Psoas muscle (tissue), 7 donors: ENCODE measurements at regions not wholly inside any gene's neighbourhood (a gene's known extent, or its start where the extent isn't known, plus 50 kb on each side); places are given as distances from the start of the nearest gene placed in this dataset.

Experiments used
- ATAC-seq, 4 donors: fragments of 200-7000 bp; cut with Tn5 transposase; one replicate each; pipeline ENCODE4 v1.9.1; 2020; ENCODE audit warnings: moderate library complexity in 3 of 4, mild to moderate bottlenecking in 2 of 4
- DNase-seq, 2 donors: peaks; one replicate each; pipeline ENCODE4 v3.0.0-alpha.2; 2020
- H3K27ac ChIP-seq: fragments of 200-600 bp; one replicate; pipeline ENCODE4 v1.8.0; 2022
- H3K27me3 ChIP-seq, 3 donors: fragments of 200-600 bp in 1 of 3; one replicate each; pipeline versions ENCODE4 v1.6.1 to v1.8.0; 2013 to 2022; ENCODE audit warnings: low read length in 2 of 3, mild to moderate bottlenecking in 2 of 3, moderate library complexity in 1 of 3; ENCODE audit not compliant: insufficient read depth in 3 of 3
- H3K36me3 ChIP-seq, 2 donors: fragments of 200-600 bp in 1 of 2; one replicate each; pipeline versions ENCODE4 v1.6.1 to v1.8.0; 2013 to 2022; ENCODE audit warnings: low read depth in 1 of 2, mild to moderate bottlenecking in 1 of 2, moderate library complexity in 1 of 2; ENCODE audit not compliant: insufficient read depth in 1 of 2
- H3K4me1 ChIP-seq: fragments of 200-600 bp; one replicate; pipeline ENCODE4 v1.8.0; 2022
- H3K4me3 ChIP-seq: fragments of 200-600 bp; one replicate; pipeline ENCODE4 v1.8.0; 2022; ENCODE audit warnings: mild to moderate bottlenecking
- H3K9me3 ChIP-seq: fragments of 200-600 bp; one replicate; pipeline ENCODE4 v1.8.0; 2022
- CTCF ChIP-seq: fragments of 200-600 bp; IDR thresholded peaks from one replicate; pipeline ENCODE4 v1.8.0; 2022; ENCODE audit warnings: antibody characterized with exemption
- WGBS, 3 donors: extraction: QIAGEN DNeasy Blood & Tissue Kit; methylation state at CpG; one replicate each; pipeline versions ENCODE4 v1.1.6 to v1.1.7; 2013; 5-methylcytosine and 5-hydroxymethylcytosine counted together
- intact Hi-C, 2 donors: fragments of 100-400 bp; cut with DNase I; formaldehyde crosslinking; loops; one replicate each; pipeline versions ENCODE4 v1.11.0 to v1.14.2; 2022
- donor health status: healthy with polysubstance abuse.
- donor health status: DM: no; HTN: no; CAD: no; lungs with moderate emphysema.
- donor health status: Bipolar disorder and iron deficiency.
- donor health status: healthy.
- donor health status: DM: yes; HTN: yes; CAD: no.
- donor health status: DM: no; HTN: no; CAD: no.
- donor health status: DM: yes; HTN: yes; CAD: no.

DNA sequence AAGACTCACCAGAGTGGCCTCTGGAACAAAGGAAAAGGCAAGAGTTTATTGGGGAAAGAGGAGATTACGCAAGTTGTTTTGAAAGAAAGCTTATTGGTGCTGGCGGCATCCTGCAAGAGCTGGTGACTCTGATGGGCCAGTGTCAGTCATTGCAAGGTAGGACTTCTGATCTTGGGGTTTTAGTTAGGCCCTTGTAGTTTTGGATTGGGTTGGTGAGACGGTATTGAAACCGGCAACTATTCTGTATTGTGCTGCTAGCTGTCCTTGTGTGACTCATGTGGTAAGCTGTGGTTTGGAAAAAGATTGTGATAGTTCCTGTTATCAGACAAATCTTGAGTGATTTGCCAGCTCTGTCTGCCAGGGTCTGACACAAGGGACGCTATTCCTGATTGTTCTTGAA lies 159.1 kb upstream of the PIEZO2 start:
- 86 to 89% (median 86%) methylated on average over 5 of the region's 5 CpGs for WGBS, 3 donors
- Histone ChIP-seq H3K36me3 (no peaks in the 10 kb centered on the region), H3K4me3 (no peak overlapping the region), H3K4me1 (no peaks in the 10 kb centered on the region), H3K27ac (no peak overlapping the region), H3K27me3 (peaks cover 0 to 2% (median 0%) of the 10 kb centered on the region in 3 donors), H3K9me3 (no peaks in the 10 kb centered on the region)
- TF ChIP-seq CTCF = no peak
- no peak for DNase-seq
- intact Hi-C loops = loop anchor here (2.0 to 5.0 kb wide), 2 partner anchors 204 kb away; no protein-coding TSS in a partner anchor
- no peak for ATAC-seq

DNA sequence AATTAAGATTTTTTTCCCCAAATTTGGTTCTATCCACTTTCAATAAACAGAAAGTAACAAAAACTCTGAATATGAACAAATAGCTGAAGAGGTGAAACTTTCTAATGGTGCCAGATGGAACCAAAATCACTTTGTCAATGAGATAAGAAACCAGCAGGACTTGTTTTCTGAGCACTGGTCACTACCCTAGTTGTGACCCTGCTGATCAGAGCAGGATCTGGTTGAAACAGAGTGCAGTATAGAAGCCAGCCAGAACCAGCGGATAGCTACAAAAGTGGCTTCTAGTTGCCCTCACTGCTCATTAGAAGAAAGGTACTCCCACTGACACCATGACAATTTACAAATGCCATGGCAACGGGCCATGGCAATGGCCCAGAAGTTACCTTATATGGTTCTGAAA lies 158.3 kb upstream of the PIEZO2 start:
- ATAC-seq = no peak
- 62 to 75% (median 66%) methylated on average over 2 of the region's 2 CpGs for WGBS, 3 donors

GRCh38 chr18:11305507-11305906 lies 156.1 kb upstream of the PIEZO2 start:
- intact Hi-C loops = loop anchor here in 1 of 2 donors (5.0 kb wide), 1 partner anchor 207 kb away; no protein-coding TSS in a partner anchor
- DNase-seq = no peak

More for the DNA sequence above, 158.3 kb upstream of the PIEZO2 start:
- no peak overlapping the region for H3K27ac ChIP-seq
- no peaks in the 10 kb centered on the region for H3K36me3 ChIP-seq
- H3K4me3 ChIP-seq = no peak overlapping the region
- no peaks in the 10 kb centered on the region for H3K9me3 ChIP-seq
- no peaks in the 10 kb centered on the region for H3K4me1 ChIP-seq
- TF ChIP-seq CTCF = no peak
- DNase-seq = no peak
- peaks cover 0 to 4% (median 0%) of the 10 kb centered on the region in 3 donors for H3K27me3 ChIP-seq
- intact Hi-C loops = loop anchor here (2.0 to 5.0 kb wide), 2 partner anchors 205 kb away; no protein-coding TSS in a partner anchor

DNA sequence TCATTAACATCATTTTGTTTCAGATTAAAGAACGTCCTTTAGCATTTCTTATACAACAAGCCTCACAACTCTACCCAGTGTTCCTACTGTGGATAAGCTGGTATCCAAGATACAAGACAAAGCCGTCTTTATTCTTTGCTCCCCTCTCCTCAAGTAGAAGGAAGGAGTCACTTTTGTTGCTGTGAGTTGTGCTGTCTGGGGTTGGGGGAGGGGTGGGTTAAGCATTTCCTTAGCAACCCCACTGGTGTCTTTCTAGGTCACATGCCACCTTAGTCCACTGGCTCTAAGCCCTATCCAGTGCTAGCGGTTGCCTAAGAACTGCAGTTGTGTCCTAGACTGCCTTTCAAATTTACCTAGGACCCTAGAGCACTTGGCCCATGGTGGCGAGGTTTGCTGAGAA lies 155.6 kb upstream of the PIEZO2 start:
- Histone ChIP-seq H3K36me3 (no peaks in the 10 kb centered on the region), H3K27me3 (peaks cover 0 to 4% (median 0%) of the 10 kb centered on the region in 3 donors), H3K4me3 (no peak overlapping the region), H3K27ac (no peak overlapping the region), H3K9me3 (peaks cover 8% of the 10 kb centered on the region), H3K4me1 (no peaks in the 10 kb centered on the region)
- no peak for TF ChIP-seq CTCF
- 74 to 92% (median 86%) methylated on average over 4 of the region's 4 CpGs for WGBS, 3 donors
- ATAC-seq = no peak
- DNase-seq = no peak
- intact Hi-C loops = loop anchor here in 1 of 2 donors (5.0 kb wide), 1 partner anchor 207 kb away; no protein-coding TSS in a partner anchor

More at GRCh38 chr18:11305507-11305906, 156.1 kb upstream of the PIEZO2 start:
- Histone ChIP-seq H3K4me3 (no peak overlapping the region), H3K9me3 (peaks cover 7% of the 10 kb centered on the region), H3K27me3 (peaks cover 0 to 4% (median 0%) of the 10 kb centered on the region in 3 donors), H3K36me3 (no peaks in the 10 kb centered on the region), H3K27ac (no peak overlapping the region), H3K4me1 (no peaks in the 10 kb centered on the region)
- TF ChIP-seq CTCF = no peak
- no peak for ATAC-seq
- WGBS, 3 donors = 79 to 88% (median 84%) methylated on average over 2 of the region's 2 CpGs

DNA sequence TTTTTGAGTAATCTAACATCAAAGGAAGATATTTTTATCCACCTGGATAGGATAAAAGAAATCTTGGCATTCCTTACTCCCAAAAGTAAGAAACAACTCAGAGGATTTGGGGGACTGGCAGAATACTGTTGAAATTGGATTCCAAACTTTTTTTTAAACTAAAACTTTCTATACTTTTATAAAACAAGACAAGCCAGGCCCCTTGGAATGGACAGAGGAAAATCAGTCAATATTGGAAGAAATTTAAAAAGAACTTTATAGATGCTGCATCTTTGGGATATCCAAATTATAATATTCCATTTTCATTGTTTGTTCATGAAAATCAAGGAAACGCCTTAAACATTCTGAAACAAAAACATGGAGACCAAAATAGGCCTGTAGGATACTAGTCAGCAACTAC lies 147.6 kb upstream of the PIEZO2 start:
- no peak overlapping the region for H3K4me3 ChIP-seq
- H3K9me3 ChIP-seq = peaks cover 8% of the 10 kb centered on the region
- 26 to 84% (median 72%) methylated on average over 1 of the region's 1 CpG for WGBS, 3 donors
- no peak overlapping the region for H3K27ac ChIP-seq
- ATAC-seq (no peak), DNase-seq (no peak)
- no peaks in the 10 kb centered on the region for H3K27me3 ChIP-seq
- no peaks in the 10 kb centered on the region for H3K4me1 ChIP-seq
- TF ChIP-seq CTCF = no peak
- intact Hi-C loops = no loop called here
- H3K36me3 ChIP-seq = no peaks in the 10 kb centered on the region
